NOMO-1 treated with dmso at 0.1 percent for 144 hours (cell line): ENCODE measurements at regions not wholly inside any gene's neighbourhood (a gene's known extent, or its start where the extent isn't known, plus 50 kb on each side); places are given as distances from the start of the nearest gene placed in this dataset.
"Not testable (repeated sequence)": the region's sequence is repeated elsewhere in the genome, so short reads cannot be mapped to it uniquely, and the experiment has no call there.

Experiments used
- DNase-seq: peaks from one replicate; lab custom pipeline; 2025; ENCODE audit not compliant: unreplicated experiment; lab: John Stamatoyannopoulos, UW

DNA sequence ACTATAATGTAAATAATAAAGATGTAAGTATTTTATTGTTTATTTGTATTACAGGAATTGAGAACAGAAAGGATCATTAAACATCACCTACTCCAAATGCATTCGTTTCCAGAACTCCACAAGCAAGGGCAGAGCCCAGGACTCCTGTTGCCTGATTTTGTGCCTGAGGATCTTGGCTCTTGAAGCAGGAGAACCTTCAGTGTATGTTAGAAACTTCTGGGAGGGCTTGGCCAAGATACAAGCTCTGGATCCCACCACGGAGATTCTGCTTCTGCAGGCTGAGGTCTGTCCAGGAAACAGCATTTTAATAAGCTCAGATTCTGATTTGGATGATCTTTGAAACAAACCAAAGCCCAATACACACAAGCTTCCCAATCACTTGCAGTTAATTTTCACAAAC lies 142.4 kb upstream of the SOX11 start:
- no peak for DNase-seq

DNA sequence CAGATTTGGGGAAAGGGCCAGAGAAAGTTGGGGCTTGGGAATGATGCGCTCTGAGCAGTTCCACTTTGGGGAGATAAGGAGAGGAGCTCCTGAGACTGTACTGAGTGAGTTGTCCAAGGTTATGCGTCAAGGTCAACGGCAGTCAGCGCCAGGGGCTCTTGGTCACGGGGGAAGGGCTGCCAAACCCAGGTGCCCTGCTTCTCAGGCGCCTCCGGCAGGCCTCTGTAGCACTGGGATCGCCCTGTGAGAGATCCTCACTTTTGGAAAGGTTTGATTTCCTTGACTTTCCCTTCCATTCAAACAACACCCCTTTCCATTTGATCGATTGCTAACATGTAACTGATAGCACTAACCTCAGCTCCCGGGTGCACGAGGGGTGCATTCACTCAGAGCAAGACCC lies 136.5 kb upstream of the SOX11 start:
- DNase-seq: no peak

DNA sequence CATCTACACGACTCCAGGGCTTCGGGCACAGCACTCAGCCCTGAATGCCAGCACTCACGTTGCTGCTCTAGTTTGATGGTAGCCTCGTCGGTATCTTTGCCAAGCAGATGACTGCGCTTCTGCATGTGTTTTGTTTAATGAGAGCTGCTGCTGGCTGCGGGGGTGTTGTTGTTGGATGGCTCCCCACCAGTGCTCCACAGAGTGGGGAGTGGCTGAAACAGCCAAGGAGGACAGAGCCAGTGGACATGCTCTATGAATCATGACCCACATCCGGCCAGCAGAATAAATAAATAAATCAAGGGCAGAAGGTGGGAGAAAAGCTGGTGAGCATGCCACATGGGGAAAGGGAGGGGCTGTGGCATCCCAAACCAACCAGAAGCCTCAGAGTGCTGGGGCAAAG lies 131.2 kb upstream of the SOX11 start:
- no peak for DNase-seq

DNA sequence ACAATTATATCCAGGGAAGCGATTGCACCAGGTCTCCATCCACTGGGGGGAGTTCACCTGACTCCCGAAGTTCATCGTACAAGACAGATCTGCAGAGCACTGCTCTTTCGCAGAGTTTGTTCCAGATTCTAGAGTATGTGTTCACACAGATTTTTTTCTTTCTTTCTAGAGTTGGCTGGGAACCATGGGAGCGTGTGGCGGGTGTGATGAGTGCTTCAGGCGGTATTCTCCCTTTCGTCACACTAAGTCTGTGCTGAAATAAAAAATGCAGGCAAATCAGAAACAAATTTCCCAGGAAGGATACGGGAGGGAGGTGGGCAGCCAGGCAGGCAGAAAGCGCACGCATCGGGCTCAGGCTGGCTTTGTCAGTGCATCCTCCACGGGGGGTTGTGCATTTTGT lies 129.8 kb upstream of the SOX11 start:
- no peak for DNase-seq

DNA sequence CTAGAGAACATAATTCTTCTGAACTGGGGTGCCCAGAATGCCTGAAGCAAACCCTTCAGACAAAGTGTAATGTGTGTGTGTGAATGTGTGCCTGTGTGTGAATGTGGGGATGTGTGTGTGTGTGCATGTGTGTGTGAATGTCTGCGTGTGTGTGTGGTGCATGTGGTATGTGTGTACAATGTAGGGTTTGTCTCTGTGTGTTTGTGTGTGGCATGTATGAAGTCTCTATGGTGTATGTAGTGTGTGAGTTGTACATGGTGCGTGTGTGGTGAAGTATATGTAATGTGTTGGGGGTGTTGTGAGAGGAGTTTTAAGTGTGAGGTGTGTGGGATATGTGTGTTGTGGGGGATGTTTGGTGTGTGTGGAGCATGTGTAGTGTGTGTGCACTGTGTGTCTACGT lies 129.3 kb upstream of the SOX11 start:
- no peak for DNase-seq

DNA sequence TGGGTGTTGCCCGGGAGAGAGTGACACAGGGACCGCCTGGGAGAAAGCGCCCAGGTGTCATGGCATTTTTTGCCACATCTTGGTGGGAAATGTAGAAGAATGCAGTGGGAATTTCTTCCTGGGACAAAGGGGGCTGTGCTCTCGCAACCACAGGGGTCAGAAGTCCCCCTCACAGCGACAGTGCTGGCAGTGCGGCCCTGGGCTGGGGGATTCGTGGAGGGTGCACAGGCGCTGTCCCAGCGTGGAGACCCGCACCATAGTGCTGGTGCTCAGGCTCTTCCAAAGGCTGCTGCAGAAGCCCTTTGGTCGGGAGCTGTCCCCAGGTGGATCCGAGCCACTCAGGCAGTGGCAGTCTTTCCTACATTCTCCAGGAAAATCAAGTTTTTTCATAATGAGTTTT lies 128.8 kb upstream of the SOX11 start:
- no peak for DNase-seq

DNA sequence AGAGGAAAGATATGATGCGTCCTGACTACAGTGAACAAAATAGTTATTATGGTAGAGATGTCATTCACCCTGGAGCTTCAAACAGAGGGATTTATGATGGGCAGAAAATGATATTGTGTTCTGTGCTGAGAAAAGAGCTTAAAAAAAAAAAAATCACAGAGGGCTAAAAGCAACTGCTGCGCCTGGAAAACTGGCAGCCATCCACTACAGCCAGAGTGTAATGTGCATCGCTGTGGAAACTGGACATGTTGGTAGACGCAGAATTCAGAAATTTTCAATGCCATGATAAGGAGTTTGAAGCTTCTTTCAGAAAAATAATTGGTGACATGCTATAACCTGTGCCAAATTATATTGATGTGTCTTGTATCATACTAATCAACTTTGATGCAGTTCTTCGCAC lies 122.9 kb upstream of the SOX11 start:
- no peak for DNase-seq

DNA sequence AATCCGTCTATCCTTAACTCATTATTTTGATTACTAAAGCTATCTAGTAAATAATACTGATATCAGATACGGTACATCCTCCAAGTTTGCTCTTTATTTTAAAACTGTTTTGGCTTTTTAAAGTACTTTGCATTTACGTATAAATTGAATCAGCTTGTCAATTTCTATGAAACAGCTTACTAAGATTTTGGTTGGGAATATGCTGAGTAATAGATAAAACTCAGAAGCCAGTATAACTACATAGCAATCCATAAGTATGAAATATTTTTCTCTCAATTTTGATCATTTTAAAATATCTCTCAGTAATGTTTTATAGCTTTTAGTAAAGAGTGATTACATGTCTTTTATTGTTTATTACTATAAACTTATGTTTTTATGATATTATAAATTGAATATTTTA lies 116.2 kb upstream of the SOX11 start:
- DNase-seq: no peak

DNA sequence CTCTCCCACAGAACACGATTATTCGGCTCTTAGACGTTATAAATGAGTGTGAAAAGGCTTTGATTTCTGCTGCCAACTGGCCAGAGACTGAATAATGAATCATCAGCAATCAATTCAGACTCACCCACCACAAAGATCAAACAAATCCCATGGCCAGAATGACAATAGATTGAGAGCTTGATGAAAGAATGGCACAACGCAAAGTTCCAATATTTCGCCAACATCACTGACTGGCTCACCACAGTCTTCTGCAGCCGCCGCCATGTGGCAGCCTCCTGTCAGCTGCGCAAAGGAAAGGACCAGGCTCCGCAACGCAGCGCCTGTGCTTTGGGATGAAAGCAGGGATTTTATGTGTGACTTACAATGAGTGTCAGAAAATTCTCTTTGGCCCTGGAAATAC lies 104.4 kb upstream of the SOX11 start:
- no peak for DNase-seq

DNA sequence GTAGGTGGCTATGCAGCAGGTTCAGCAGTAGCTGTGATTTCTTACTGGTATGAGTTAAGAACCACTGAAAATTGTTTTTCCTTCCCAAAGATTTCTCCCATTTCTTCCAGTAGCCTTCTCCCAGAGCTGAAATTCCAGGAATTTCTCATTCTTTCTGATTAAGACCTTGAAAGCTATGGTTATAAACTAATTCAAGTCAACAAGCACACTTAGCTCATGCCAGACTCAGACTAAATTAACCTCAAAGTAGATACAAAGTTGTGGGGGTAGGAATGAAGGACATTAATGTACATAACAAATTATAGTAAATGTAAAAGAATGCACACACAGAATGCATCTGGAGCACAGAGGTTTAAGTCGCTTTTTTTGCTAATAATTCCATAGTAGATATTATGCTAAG lies 103.6 kb upstream of the SOX11 start:
- no peak for DNase-seq

DNA sequence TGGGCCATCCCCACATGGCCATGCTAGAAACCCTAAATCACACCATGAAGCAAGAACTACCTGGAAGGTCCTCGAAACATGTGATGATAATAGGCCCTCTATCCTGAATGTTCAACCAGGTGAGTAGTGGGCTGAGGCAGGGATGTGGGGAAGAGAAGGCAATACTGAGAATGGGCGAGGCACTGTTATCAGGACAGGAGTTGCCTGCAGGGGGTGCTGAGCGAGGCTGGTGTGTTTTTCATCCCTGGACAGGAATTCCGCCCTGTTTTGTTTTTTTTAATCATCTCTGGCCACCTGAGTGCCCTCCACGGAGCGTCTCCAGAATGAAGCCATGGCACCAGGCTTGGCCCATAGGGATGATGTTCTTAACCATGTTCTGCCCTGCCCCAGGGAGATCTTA lies 103.0 kb upstream of the SOX11 start:
- DNase-seq: no peak

DNA sequence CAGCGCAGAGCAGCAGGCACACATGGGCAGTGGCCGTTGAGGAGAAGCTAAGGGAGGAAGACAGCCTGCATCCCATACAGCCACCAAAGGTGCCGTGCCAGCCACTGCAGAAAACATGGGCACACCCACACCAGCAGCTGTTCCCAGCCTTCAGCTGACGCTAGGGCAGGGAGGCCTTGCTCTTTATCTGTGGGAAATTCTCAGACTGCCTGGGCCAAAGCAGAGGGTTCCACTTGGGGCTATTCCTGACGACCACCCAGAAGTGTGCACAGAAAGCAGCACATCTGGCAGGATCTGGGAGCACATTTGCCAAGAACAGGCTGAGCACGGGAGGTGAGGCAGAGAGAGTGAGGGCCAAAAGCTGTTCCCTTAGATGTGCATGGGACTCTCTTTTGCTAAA lies 101.3 kb upstream of the SOX11 start:
- DNase-seq: no peak

DNA sequence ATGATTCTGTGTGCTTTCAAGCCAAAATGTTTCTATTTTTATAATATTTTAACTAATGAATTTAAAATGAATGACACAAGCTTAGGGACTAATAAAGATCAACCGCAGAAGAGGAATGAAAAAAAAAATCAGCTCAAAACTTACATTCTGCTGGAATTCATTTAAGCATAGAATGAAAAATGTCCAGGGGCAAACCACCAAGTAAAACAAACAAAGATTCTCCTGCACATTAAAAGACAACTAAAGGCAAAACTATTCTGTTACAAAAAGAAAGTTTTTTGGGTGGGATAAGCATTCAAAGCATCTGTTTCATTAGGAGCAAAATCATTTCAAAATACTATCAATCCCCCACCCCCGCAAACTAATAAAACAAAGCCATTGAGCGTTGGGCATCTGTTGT lies 99.3 kb upstream of the SOX11 start:
- DNase-seq: no peak

DNA sequence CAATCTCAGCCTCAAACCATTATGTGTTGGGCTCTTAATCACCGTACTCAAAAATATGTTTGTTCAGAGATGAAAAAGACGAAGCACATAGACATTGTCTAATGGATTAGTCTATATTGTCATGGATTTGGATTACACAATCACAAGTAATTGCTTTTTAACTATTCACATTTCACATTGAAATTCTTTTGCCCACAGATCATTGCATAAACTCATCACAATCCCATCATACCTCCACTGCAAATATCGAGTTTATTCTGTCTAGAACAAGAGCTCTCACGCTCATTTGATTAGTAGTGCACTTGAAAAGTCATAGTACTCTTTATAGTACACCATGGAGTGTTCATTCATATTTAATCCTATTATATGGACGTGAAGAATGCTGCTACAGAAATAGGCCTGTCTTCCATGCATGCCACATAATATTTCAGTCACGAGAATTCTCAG lies 97.9 kb upstream of the SOX11 start:
- no peak for DNase-seq

DNA sequence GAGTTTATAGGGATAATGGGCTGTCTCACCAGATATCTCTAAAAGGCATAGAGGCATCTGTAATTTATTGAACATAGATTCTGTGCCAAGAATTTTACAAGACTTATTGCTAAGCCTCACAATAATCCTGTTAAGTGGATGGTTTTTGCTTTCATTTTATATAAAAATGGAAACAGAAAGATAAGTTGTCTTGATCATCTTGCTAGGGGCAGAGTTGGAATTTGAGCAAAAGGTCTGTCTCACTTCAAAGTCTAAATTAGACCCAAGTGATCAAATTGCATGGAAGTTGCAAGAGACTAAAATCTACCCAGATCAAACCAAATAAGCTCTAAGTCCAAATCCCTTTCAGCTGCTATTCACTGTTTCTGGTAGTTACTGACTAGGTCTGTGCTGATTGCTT lies 95.3 kb upstream of the SOX11 start:
- DNase-seq: no peak

DNA sequence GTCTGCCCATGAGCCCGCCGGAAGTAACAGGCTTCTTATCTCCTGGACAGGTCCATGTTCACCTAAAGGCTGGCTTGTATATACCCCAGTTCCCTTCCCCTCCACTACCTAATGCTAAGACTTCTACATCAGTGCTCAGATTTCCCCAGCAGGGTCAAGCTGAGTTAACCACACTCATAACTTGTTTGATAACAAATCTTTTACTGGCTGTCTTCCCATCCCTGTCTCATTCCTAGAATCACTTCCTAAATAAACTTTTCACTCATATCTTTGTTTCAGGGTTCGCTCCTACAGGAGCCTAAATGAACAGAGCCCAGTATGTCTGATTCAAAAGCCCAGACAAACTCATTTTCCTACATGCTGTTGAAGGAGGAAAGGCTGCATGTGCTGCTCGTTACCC lies 94.0 kb upstream of the SOX11 start:
- DNase-seq: no peak

DNA sequence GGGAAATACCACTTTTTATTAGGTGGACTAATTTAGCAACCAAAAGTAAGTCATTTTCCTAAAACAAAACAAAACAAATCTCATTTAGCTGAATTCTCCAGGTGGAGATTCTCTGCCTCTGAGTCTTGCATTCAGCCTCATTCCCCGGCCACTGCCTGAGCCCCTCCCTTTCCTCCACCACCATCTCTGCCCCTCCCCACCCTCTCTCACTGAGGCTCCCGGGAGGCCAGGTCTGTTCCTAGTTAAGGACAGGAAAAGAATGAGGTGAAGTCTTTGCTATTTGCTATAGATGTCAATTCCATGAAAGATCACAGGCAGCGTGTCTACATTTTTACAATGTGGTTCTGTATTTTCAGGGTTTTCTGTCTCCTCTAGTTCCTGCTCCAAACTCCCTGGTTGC lies 83.0 kb upstream of the SOX11 start:
- no peak for DNase-seq

DNA sequence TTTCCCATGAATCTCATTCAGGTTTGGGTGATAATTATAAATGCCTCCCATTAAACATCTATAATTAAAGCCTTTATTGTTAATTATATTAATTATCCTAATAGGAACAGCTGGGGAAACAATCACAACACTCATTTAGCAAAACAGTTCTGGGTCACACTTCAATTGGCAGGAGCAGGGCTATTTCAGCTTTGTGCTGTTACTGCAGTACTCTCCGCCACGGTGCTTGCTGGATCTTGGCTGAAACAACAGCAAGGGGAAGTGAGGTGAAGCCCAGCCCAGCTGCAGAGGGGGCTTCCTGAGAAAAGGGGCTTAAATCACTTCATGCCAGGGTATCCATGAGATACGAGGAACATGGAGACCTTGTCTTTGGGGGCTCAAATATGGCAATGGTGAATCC lies 79.5 kb upstream of the SOX11 start:
- DNase-seq: no peak

DNA sequence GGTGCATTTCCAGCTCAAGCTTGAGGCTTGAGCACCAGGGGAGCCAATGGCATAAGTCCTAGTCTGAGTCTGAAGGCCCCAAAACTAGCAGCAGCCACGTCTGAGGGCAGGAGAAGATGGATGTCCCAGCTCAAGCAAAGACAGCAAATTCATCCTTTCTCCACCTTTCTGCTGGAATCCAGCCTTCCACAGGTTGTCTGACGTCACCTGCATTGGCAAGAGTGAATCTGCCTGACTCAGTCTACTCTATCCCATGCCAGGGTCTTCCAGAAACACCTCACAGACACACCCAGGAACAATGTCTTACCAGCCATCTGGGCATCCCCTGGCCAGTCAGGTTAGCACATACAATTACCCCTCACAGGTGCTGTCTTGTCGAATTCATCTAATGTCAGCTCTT lies 76.2 kb upstream of the SOX11 start:
- DNase-seq: no peak

DNA sequence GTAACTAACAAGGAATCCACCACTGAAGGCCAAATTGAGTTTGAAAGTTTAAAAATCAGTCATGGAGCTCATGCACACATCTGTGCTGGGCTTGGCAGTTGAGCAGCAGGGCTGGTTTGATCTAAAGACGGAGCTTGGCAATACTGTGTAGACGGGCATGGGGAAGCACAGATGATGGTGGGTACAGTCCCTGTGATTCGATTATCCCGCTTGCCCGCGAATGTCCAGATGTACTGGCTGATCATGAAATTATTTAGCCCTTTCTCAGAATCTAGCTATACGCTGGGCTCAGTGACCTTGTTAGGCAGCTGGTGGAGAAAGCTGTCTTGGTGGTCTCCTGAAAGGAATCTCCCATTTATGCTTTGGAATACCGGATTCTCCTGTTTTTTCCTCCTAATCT lies 74.8 kb upstream of the SOX11 start:
- no peak for DNase-seq

DNA sequence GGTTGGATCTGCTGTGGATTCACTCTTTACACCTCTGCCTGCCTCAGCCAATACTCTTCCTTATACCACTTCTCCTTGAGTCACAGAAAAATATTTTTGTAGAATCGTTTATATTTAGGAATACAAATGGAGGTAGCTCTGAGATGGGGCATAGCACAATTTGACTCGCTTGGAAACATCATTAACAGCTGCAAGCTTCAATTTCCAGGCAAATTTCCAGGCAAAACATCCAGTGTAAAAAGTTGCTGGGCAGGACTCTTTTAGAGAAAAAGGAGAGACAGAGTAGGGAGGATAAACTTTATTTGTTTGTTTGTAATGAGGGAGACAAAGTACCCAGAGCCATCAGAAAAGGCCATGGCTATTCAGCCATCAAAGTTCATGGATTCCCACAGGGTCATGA lies 74.4 kb upstream of the SOX11 start:
- DNase-seq: no peak

DNA sequence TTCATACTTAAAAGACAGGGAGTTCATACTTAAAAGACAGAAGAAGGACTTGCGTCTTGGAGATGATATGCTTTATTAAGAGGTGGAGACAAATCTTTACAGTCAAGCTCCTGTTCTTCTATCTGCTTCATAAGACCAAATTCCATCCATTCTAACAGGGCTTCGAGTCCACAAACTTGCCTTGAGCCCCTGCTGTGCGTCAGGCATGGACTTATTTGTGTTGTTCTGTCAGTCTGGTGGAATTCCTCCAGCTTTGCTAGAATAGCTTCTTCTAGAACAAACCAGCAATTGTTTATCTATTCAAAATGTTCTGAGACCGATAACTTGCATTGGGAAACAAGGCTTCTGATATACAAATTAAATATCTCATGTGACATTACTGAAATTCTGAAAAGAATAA lies 73.9 kb upstream of the SOX11 start:
- DNase-seq: no peak

DNA sequence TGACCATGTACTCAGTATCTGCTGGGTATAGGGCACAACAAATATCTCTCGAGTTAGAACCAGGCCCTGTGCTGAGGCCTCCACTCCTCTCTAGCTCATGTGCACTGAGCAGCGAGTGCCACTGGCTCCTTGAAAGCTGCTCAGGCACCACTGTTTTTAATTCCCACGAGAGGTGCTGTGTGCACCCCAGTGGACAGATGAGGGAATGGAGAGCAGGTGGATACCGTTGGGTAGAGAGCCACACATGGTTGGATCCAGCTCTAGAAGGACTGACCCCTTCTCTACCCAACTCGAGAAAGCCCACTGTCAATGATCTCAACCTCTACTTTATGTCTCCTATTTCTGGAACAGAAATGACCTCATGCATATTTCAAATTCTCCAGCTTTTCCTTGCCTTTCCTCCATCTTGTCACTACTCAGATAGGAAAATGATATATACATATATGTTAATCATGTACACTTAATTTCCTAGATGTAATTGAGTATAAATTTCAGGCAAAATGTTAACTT lies 66.6 kb upstream of the SOX11 start:
- not testable (repeated sequence) for DNase-seq

DNA sequence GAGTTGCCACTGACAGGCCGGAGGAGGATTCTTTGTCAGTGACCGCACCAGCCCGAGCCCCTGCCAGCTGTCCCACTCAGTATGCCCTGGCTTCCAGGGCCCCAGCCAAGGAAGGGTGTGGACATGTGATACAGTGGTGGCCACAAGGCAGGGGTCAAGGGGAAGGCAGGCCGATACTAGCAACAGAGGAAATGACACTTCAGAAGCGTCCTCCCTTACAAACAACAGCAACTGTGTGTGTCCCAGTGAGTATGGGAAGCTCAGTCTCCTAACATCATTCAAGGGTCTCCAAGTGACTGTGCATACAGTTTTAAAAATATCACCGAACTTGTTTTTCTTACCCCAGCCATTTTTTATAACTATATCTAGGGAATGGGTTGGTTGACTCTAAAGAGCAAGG lies 63.7 kb upstream of the SOX11 start:
- not testable (repeated sequence) for DNase-seq
